CD4-positive, alpha-beta T cell treated with Interleukin-2 at 100 ng/mL for 4 hours (primary cell): ENCODE measurements at regions not wholly inside any gene's neighbourhood (a gene's known extent, or its start where the extent isn't known, plus 50 kb on each side); places are given as distances from the start of the nearest gene placed in this dataset.

ENCODE experiments used
- DNase-seq: peaks from one replicate; pipeline ENCODE4 v3.0.0-alpha.2; 2020; ENCODE audit warnings: low spot score

DNA sequence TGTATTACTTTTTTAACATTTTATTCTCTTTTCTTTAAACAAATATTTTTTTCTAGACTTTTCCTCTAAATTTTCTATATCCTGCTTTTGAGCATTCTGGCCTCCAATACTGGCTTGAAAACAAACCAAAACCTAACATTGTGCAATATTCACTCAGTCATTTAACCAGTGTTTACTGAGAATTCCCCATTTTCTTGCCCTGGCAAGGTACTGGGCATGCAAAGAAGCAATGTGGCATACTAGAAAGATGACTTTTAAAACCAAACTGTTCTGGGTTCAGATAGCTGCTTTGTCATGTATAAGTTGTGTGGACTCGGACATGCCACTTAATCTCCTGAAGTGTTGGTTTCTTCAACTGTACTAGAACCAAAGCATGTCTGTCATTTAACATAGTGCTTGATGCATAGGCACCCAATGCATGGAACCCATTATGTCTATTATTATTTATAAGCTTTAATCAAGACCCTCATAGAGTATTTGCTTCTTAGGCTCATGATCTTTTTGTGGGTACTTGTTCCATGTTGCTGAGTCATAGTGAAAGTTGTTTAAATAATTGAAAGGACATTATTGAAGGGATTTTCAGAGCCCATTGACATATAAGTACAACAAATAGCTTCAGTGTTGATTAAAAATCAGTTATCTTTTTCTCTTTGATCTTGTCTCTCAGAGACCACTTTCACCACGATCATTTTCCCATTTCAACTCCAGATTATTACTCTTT, 185.4 kb upstream of the OSR1 start:
- DNase-seq, result no peak

DNA sequence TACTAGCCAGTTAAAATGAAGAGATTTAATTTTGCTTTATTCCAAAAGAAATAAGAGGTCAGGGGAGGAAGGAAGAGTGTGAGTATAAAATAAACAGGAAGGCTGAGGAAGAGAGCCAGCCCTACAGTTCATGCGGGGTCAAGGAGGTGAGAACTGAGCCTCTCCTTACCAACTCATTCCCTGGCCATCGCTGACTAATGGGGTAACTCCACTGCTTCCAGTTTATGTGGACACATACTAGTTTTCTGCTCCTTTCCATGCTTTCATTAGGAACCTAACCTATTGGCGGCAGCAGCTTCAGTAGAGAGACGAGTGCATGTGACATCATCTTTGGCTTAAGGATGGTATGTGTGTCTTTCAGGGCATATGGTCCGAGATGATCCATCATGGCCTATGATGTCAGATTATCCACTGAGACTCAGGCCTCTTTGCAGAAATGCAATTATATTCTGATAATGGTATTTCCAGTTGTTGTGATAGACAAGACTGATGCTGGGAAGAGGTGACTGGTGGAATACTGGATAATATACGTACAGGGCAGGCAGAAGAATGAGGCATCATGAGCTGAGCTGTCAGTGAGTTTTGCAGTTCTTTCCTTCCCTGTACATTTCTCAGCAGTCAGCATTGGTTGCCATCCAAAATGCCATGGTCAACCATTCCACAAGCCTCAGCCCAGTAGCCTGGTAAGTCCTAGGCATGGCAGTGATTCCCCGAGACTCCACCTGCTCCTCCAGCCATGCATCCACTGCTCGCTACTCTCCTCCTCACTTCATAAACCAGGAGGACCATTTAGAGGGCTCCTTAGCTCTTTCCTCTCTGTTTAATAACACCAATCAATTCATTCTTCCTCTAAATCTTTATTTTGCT, 184.6 kb upstream of the OSR1 start:
- no peak for DNase-seq

DNA sequence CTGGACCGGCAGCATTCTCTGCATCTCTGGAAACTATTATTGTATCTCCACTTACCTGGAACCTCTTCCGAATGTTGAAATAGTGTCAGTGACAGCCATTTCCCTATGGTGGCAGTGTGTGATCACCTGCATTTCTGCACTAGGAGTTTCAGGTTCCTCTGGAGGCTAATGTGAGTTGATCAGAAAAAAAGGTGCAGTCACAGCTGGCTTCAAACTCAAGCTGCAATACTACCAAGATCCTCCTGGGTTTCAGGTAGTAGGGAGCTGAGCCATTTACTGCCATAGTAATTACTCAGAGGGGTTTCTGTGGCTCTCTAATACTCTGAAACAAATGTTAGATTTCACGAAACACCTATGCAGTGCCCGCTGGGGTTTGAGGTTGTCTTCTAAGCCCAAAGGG, 183.5 kb upstream of the OSR1 start:
- DNase-seq, result no peak

DNA sequence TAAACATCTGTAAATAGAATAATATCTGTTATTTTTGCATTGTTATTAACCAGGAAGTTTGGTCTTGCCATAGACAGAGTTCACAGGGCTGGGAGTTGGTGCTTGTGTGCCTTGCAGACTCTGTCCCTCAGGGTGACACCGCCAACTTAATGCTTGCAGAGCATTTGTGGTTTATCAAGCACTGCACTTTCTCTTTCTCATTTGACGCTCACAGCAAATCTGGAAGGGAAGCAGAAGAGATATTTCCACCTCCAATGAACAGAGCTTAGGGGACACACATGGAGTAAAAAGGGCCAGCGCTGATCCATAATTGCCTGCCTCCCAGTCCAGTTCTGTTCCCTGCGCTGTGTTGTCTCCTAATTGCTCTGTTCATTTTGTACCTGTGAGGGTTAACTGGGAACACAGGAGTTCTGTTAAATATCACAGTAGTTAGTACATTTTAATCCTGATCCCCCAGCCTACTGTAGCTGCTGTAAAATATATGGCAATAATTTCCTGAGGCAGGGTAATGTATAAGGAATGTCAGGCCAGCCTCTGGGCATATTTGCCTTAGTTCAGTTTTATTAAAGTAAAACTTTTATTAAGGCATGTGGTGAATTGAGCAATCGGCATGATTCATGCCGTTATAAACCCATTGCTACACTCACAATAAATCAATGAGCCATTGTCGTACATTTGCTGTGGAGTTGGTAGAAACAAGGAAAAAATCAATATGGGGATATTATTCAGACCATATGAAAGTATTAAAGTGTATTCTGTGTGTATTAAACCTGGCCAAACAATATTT, 182.5 kb upstream of the OSR1 start:
- no peak for DNase-seq

DNA sequence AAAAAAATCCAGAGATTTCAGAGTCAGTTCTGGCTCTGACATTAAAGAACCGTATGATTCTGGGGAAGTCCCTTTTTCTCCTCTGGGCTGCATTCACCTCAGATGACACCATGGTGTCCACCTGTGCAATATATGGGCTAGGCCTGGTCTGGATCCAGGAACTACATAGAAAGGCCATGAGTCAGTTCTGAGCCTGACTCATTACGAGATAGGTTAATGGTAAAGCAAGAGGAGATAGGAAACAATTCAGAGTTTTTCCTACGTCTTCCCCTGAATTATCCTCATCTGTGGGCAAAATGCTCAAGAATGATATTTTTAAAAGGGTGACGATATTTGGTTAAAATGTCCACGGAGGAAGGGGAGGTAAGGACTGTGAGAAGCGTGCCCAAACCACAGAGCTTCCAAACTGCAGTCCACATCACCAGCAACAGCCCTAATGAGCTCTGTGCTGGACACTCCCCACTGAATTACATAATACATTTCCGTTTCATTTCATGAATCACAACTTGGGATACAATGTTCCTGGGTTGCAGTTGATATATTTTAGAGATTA, 180.1 kb upstream of the OSR1 start:
- DNase-seq, result no peak

DNA sequence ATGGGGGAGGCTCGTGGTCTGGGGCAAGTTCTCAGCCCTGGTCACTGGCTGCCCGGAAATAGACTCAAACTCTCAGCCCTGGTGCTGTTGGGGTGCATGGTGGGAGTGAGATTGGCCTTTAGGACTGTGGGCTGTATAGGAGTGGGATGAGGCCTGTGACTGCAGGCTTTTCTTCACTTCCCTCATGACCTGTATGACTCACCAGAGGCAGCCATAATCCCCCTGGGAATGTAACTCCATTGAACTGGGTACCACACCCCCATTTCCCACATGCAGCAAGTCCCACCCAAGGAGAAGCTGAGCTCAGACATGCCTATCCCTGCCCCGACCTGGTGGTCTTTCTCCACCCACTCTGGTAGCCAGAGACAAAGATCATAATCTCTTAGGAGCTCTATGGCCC, 177.7 kb upstream of the OSR1 start:
- DNase-seq, result no peak

DNA sequence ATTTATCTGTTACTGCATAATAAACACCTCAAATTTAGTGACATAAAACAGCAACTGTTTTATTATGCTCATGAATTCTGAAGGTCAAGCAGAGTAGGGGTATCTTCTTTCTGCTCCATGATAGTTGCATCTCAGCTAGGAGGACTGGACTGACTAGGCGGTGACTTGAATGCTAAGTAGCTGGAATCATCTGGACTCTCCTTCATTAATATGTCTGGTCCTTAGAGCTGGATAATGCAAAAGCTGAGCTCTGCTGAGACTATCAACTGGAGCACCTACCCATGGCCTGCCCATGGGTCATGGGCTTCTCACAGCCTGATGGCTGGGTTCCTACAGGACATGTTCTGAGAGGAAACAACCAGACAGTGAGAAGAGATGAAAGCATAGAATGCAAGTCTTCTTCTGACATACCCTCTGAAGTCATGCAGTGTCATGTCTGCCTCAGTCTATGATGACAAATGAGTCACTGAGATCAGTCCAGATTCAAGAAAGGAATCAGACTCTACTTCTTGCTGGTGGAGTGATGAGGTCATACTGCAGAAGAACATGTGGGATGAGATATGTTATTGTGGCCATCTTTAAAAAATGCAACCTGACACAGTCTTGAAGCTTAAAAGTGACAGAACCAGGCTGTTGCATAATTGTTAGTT, 174.2 kb upstream of the OSR1 start:
- DNase-seq, result no peak

DNA sequence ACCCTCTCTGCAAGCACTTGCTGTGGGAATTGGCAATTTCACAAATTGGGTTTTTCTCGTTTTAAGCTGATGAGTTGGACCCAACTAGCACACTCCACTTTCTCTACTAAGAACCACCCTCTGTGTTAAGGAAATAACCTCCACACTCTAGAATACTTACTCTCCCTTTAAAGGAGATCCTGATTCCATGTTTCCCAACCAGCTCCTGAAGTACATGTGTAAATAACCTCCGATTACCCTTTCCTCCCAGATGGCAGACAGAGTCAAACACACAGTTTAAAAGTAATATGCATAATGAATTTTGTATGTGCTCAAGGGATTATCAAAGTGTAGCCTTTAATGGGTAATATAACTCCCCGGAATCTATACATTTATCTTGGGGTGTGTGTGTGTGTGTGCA, 171.3 kb upstream of the OSR1 start:
- no peak for DNase-seq

DNA sequence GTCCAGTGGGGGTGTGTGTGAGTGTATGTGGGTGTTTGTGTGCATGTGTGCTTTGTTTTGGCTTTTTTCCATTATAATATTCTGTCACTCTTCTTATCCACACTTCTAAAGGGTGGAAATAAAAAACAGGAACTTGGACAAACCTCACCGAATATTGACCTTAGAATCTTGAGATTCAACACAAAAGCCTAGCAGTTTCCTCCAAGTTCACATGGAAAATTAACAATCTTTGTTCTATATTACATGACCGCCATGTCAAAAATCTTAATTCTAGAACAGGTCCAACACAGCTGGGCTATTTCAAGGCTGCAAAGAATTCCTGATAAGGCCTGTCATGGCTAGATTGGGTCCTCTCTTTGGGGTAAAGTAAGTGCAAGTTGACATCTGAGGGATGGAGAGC, 169.3 kb upstream of the OSR1 start:
- DNase-seq, result no peak

DNA sequence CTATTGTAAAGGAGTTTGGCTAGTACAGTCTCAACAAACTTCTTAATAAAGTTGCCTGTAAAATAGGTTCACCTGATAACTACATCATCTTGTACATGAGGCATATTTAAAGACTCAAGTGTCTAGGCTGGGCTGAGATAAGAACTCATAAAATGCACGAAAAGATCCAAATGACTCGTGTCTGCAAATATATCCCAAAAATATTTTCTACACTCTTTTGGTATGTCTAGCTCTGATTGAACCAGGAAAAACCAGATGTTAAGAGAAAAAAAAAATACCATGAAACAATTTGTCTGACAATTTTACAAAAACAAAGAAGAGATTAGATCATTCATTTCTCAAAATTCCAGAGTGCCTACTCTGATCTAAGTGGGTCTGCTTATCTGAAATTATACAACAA, 166.9 kb upstream of the OSR1 start:
- no peak for DNase-seq

DNA sequence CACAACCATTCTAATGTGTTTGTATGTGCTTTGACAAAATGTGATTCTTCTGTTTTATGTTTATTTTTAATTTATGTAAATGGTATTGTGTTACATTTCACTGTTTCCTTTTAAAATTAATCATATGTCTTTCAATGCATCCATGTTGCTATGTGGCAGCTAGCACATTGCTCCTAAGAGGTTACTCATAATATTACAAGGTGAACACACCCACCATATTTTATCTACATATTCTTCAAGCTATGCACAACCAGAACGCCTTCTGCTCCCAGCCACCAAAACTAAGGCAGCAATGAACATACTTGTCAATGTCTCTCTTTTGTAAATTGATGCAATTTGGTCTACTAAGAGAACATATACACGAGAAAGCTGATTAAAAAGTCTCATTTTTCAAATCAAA, 160.6 kb upstream of the OSR1 start:
- DNase-seq, result no peak

DNA sequence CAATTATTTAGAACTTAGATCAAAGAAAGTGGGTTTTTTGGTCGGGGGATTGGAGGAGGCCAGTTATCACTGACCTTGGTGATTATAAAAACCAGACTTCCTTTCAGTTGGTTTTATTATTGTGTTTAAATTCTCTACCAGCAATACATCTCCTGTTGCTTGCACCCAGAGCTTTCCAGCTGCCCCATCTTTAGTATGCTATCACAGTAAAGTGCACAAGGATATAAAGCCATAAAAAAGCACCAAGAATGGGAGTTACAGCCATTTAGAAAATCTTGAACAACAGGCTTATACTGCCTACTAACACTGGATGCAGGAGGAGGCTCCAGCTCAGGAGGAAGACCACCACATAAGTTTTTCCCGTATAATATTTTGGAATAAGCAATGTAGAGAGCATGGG, 148.7 kb upstream of the OSR1 start:
- no peak for DNase-seq

DNA sequence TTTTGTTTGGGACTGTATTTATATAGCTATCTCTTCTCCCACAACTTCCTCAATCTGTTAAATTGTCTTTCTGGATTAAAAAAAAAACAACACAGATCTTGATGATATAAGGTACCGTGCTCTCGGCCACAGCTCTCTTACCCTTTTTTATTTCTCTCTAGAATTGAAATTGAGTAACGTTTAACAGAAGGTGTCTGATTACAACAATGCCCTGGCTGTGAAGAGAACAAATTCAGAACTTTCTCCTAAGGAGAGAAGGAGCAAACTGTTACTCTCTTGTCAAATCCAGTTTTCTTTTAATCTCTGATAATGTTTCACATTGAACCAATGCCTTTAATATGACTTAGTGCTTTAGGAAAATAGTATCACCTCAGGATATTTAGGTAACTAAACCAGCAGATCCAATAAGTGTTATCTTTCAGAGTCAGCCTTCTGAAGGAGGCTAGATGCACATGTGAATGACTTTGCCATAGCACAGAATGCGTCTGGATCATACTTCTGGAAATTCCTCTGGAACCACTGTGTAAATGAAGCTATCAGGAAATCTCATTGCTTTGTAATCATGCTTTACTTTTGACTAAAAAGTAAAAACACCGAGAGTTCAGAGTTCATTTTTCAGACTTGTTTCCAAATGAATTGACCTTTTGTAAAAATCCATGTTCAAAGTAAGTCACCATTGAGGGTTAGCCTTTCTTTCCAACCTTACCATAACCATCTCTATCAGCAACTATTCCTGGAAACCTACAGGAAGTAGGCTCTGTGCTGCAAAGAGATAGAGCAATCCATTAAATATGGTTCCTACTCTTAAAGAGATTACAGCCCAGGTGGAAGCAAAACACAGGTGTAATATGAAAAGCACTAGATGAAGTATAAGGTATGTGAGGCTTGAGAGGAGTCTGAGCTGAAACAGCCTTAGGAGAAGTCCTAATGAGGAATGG, 147.0 kb upstream of the OSR1 start:
- DNase-seq, result no peak

DNA sequence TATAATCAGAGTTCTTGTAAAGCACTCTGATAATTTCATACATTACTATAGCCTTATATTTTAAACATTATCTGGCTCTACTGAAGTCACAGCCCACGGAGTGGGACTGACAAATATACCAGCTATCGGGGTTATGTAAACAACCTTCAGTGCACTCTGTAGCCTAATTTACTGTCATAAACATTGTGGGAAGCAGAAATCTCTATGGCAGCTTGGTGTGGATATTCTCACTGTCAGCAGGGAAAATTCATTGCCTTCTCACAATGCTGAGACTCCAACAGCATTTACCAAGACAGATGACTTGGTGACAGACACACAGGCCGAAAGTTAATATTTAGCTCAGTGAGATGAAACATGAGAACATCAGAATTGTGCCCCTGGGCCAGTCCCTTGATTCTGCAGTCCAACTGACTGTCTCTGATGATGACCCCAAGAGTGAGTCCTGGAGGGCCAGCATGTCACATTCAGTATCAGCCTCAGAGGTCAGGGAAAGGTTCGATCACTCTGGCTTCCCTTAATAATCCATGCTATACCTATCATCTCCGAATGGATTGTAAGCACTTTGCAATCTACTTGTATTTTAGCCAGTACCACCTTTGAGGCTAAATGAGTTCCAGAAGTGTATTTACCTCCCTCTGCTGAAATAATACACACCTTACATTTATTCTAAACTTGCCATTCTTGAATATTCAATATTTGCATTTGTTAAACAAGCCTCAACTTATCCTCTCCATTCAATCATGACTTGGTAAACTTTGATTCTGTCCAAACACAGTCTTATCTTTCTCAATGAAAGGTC, 146.2 kb upstream of the OSR1 start:
- DNase-seq, result no peak

DNA sequence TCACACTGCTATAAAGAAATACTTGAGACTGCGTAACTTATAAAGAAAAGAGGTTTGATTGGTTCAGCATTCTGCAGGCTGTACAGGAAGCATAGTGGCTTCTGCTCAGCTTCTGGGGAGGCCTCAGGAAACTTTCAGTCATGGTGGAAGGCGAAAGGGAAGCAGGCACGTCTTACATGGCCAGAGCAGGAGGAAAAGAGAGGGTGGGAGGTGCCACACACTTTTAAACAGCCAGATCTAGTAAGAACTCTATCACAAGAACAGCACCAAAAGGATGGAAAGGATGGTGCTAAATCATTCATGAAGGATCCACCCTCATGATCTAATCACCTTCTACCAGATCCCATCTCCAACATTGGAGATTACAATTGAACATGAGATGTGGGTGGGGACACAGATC, 145.5 kb upstream of the OSR1 start:
- no peak for DNase-seq

DNA sequence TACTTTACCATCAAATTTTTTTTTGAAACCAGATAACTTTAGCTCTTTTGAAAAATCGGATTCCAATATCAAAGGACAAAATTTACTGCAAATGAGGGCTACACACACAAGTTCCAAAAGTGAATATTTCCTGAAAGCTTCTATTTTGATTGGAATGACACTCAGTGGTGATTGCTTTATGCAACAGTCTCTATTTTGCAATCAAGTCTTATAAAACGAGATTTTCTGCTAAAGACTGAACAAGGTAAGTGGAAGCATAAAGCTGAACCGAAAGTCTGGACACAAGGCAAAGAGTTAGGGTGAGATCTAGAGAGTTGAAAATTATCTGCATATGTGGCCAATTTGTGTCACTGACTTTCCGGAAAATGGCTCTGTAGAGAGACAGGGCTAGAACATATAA, 145.0 kb upstream of the OSR1 start:
- DNase-seq, result no peak

DNA sequence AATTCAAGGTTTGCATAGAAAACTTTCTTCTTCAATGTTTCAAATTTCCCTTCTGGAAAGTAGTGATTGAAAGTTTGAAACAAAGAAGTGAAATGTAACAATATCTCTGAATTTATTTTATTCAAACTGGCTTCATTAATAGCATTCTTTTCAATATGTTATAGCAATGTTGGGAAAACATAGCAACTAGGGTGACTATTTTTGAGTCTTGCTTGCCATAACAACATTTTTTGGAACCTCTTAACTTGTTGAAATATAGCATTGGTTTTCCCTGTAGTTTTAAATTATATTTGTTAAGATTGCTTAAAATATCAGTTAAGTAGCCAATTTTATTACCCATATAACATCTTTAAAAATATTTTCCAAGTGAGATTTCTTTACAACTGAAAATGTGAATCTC, 141.7 kb upstream of the OSR1 start:
- DNase-seq, result no peak

DNA sequence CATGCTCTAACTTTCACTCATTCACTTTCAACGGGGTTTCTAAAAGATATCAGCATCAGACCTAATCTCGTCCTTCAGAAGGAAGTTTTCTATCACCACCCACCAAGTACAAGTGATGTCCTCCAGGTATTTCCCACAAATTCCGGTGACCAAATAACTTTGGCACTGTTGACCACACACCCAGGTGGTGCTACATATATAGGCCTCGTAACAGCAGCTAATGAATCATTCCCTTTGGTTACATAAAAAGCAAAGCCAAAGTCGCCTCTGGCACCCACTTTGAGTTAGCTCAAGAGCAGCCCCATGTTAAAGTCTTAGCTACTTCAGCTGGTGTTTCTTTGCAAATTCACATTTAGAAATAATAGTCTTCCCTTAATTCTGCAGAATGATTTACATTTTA, 138.2 kb upstream of the OSR1 start:
- no peak for DNase-seq

DNA sequence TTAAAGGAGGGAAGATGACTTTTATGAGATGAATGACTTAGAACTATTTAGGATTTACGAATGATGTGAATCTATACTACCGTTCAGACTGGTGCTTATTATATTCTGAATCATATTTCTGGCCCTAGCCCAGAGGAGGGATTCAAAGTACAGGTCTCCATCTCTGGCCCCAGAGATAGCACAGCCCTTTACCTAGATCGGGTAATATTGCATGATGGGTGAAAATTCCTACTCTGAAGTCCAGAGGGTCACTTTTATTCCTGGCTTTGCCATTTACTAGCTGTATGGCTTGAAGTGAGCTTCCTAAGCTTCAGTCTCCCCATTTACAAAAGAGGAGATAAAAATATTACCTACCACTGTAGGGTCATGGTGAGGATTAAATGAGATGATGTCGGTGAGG, 135.8 kb upstream of the OSR1 start:
- DNase-seq, result no peak

DNA sequence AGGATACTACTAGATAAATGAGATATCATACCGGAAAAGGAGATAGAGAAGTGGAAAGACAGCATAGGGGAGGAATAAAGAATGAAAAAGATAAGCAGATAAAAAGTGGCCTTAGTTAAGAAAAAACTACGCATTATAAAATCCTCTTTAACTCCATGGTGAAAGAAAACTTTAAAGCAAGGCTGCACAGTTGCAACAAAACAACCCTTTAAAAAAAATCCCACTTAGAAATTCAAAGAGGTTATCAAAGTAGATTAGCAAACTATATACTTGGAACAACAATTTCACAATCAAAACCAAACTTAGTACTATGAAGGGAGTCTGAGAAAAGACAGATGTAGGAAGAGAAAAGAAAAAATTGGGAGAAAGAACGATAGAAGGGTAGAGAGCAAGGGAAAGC, 133.4 kb upstream of the OSR1 start:
- no peak for DNase-seq
